ENCODE measurements at regions not wholly inside any gene's neighbourhood (a gene's known extent, or its start where the extent isn't known, plus 50 kb on each side); places are given as distances from the start of the nearest gene placed in this dataset.

- TF ChIP-seq ZNF565 (CRISPR knock-in tag; conservative IDR thresholded peaks at IDR 0.05; ENCODE audit: low read depth), result no peak
- TF ChIP-seq ZFP3 (CRISPR knock-in tag; IDR thresholded peaks at IDR 0.05), result no peak
These were observed 183.2 kb upstream of the MYL2 start (continued) for GRCh38 chr12:111103583-111103982.

- TF ChIP-seq SNAI2 (CRISPR knock-in tag; IDR thresholded peaks at IDR 0.05), result no peak
- no peak for TF ChIP-seq ZFP3 (CRISPR knock-in tag; IDR thresholded peaks at IDR 0.05)
- TF ChIP-seq OSR1 (CRISPR knock-in tag; IDR thresholded peaks at IDR 0.05), result no peak
- ATAC-seq, result no peak
These were observed 181.8 kb upstream of the MYL2 start for GRCh38 chr12:111102102-111102739.

- TF ChIP-seq ESRRG (CRISPR knock-in tag; IDR thresholded peaks at IDR 0.05) (no peak), TSHZ2 (CRISPR knock-in tag; IDR thresholded peaks at IDR 0.05) (no peak), ZFP3 (CRISPR knock-in tag; IDR thresholded peaks at IDR 0.05) (no peak), ISL1 (CRISPR knock-in tag; IDR thresholded peaks at IDR 0.05) (no peak), GLIS3 (CRISPR knock-in tag; IDR thresholded peaks at IDR 0.05) (no peak), SNAI2 (CRISPR knock-in tag; IDR thresholded peaks at IDR 0.05) (no peak), CREB5 (CRISPR knock-in tag; IDR thresholded peaks at IDR 0.05; ENCODE audit: low read depth) (no peak), TCF4 (CRISPR knock-in tag; IDR thresholded peaks at IDR 0.05; ENCODE audit: borderline replicate concordance) (no peak), ARNTL (CRISPR knock-in tag; IDR thresholded peaks at IDR 0.05; ENCODE audit: borderline replicate concordance, low read depth) (no peak), ZFP30 (CRISPR knock-in tag; IDR thresholded peaks at IDR 0.05) (no peak), PATZ1 (CRISPR knock-in tag; IDR thresholded peaks at IDR 0.05; ENCODE audit: borderline replicate concordance) (no peak), BACH2 (CRISPR knock-in tag; IDR thresholded peaks at IDR 0.05; ENCODE audit: borderline replicate concordance) (no peak), ZNF8 (CRISPR knock-in tag; IDR thresholded peaks at IDR 0.05) (no peak), CSDC2 (CRISPR knock-in tag; IDR thresholded peaks at IDR 0.05) (no peak)
- no peak for ATAC-seq
These were observed 180.6 kb upstream of the MYL2 start for GRCh38 chr12:111101003-111101402.

- no peak for ATAC-seq
- TF ChIP-seq BACH2 (CRISPR knock-in tag; IDR thresholded peaks at IDR 0.05; ENCODE audit: borderline replicate concordance) (no peak), CREB5 (CRISPR knock-in tag; IDR thresholded peaks at IDR 0.05; ENCODE audit: low read depth) (no peak), OSR1 (CRISPR knock-in tag; IDR thresholded peaks at IDR 0.05) (no peak), ZC3H10 (CRISPR knock-in tag; IDR thresholded peaks at IDR 0.05) (no peak), ZNF70 (CRISPR knock-in tag; IDR thresholded peaks at IDR 0.05) (no peak), CSDC2 (CRISPR knock-in tag; IDR thresholded peaks at IDR 0.05) (no peak), POU6F1 (CRISPR knock-in tag; IDR thresholded peaks at IDR 0.05; ENCODE audit: borderline replicate concordance, low read depth) (no peak), TSHZ2 (CRISPR knock-in tag; IDR thresholded peaks at IDR 0.05) (no peak), ZFP3 (CRISPR knock-in tag; IDR thresholded peaks at IDR 0.05) (no peak), PPARA (CRISPR knock-in tag; IDR thresholded peaks at IDR 0.05; ENCODE audit: borderline replicate concordance) (no peak), TOX (CRISPR knock-in tag; IDR thresholded peaks at IDR 0.05; ENCODE audit: borderline replicate concordance) (no peak), ISL1 (CRISPR knock-in tag; IDR thresholded peaks at IDR 0.05) (no peak), TCF4 (CRISPR knock-in tag; IDR thresholded peaks at IDR 0.05; ENCODE audit: borderline replicate concordance) (no peak), ZNF565 (CRISPR knock-in tag; conservative IDR thresholded peaks at IDR 0.05; ENCODE audit: low read depth) (no peak), SNAI2 (CRISPR knock-in tag; IDR thresholded peaks at IDR 0.05) (no peak)
These were observed 180.2 kb upstream of the MYL2 start for GRCh38 chr12:111100554-111100953.
